MV-4-11 (cell line): ENCODE measurements at regions not wholly inside any gene's neighbourhood (a gene's known extent, or its start where the extent isn't known, plus 50 kb on each side); places are given as distances from the start of the nearest gene placed in this dataset.
"Not testable (repeated sequence)": the region's sequence is repeated elsewhere in the genome, so short reads cannot be mapped to it uniquely, and the experiment has no call there.

ENCODE experiments used
- DNase-seq: peaks from one replicate; lab custom pipeline; 2025; lab: John Stamatoyannopoulos, UW

GRCh38 chr5:56382896-56383295 is 149.8 kb upstream of the ANKRD55 start:
- no peak for DNase-seq

- no peak for DNase-seq
Observed at GRCh38 chr5:56377573-56377972, 144.4 kb upstream of the ANKRD55 start.

GRCh38 chr5:56376128-56376527 is 143.0 kb upstream of the ANKRD55 start:
- DNase-seq: no peak

GRCh38 chr5:56375011-56375410 is 141.9 kb upstream of the ANKRD55 start:
- DNase-seq: no peak

- not testable (repeated sequence) for DNase-seq
Observed at GRCh38 chr5:56372491-56372890, 139.4 kb upstream of the ANKRD55 start.

GRCh38 chr5:56369361-56369811 is 136.3 kb upstream of the ANKRD55 start:
- no peak for DNase-seq

GRCh38 chr5:56367748-56368147 is 134.6 kb upstream of the ANKRD55 start:
- DNase-seq: no peak

- DNase-seq: no peak
Observed at GRCh38 chr5:56366986-56367385, 133.9 kb upstream of the ANKRD55 start.

GRCh38 chr5:56361398-56361797 is 128.3 kb upstream of the ANKRD55 start:
- DNase-seq: no peak

- DNase-seq: no peak
Observed at GRCh38 chr5:56360816-56361215, 127.7 kb upstream of the ANKRD55 start.

- no peak for DNase-seq
Observed at GRCh38 chr5:56359809-56360685, 126.9 kb upstream of the ANKRD55 start.

GRCh38 chr5:56358703-56359681 is 125.9 kb upstream of the ANKRD55 start:
- no peak for DNase-seq

GRCh38 chr5:56358046-56358445 is 124.9 kb upstream of the ANKRD55 start:
- DNase-seq: no peak

- DNase-seq: no peak
Observed at GRCh38 chr5:56357426-56357825, 124.3 kb upstream of the ANKRD55 start.

- DNase-seq: no peak
Observed at GRCh38 chr5:56356836-56357160, 123.7 kb upstream of the ANKRD55 start.

- DNase-seq: no peak
Observed at GRCh38 chr5:56356121-56356835, 123.1 kb upstream of the ANKRD55 start.

- DNase-seq: no peak
Observed at GRCh38 chr5:56354836-56355235, 121.7 kb upstream of the ANKRD55 start.

GRCh38 chr5:56352808-56353590 is 119.9 kb upstream of the ANKRD55 start:
- DNase-seq: no peak

- DNase-seq: no peak
Observed at GRCh38 chr5:56350597-56351170, 117.6 kb upstream of the ANKRD55 start.

GRCh38 chr5:56350011-56350596 is 117.0 kb upstream of the ANKRD55 start:
- DNase-seq: no peak

- no peak for DNase-seq
Observed at GRCh38 chr5:56349461-56349860, 116.3 kb upstream of the ANKRD55 start.
